Activated CD8-positive, alpha-beta memory T cell treated with anti-CD3 and anti-CD28 coated beads for 4 hours (primary cell): ENCODE measurements at regions not wholly inside any gene's neighbourhood (a gene's known extent, or its start where the extent isn't known, plus 50 kb on each side); places are given as distances from the start of the nearest gene placed in this dataset.
"Not testable (repeated sequence)": the region's sequence is repeated elsewhere in the genome, so short reads cannot be mapped to it uniquely, and the experiment has no call there.

ENCODE experiments used
- DNase-seq, 2 donors: peaks; one replicate each; pipeline ENCODE4 v3.0.0-alpha.2; 2020; ENCODE audit warnings: low read depth in 2 of 2

GRCh38 chrX:55142206-55142918 lies 53.5 kb downstream of the PAGE2 start:
- DNase-seq, result no peak

- no peak for DNase-seq
Measured at GRCh38 chrX:55142919-55143310, 54.1 kb downstream of the PAGE2 start.

GRCh38 chrX:55143621-55144020 lies 54.8 kb downstream of the PAGE2 start:
- no peak for DNase-seq

GRCh38 chrX:55144697-55145096 lies 55.9 kb downstream of the PAGE2 start:
- DNase-seq, result no peak

GRCh38 chrX:55149242-55149641 lies 60.4 kb downstream of the PAGE2 start:
- DNase-seq, result no peak

- no peak for DNase-seq
Measured at GRCh38 chrX:55151199-55151598, 62.4 kb downstream of the PAGE2 start.

GRCh38 chrX:55159551-55159950 lies 60.6 kb upstream of the PAGE5 start:
- DNase-seq, result no peak

- peak; percentile 77 to 81 for DNase-seq
Measured at GRCh38 chrX:55160685-55161552, 59.2 kb upstream of the PAGE5 start.

GRCh38 chrX:55161581-55161980 lies 58.6 kb upstream of the PAGE5 start:
- DNase-seq, result no peak

GRCh38 chrX:55163171-55163570 lies 57.0 kb upstream of the PAGE5 start:
- DNase-seq, result no peak

- DNase-seq, result not testable (repeated sequence)
Measured at GRCh38 chrX:55165026-55165425, 55.1 kb upstream of the PAGE5 start.

- DNase-seq, result no peak
Measured at GRCh38 chrX:55167124-55167803, 52.9 kb upstream of the PAGE5 start.

GRCh38 chrX:55167901-55168300 lies 52.2 kb upstream of the PAGE5 start:
- DNase-seq, result no peak

GRCh38 chrX:55169782-55170181 lies 50.4 kb upstream of the PAGE5 start:
- DNase-seq, result no peak
